Vagina (tissue), 2 donors: ENCODE measurements at regions not wholly inside any gene's neighbourhood (a gene's known extent, or its start where the extent isn't known, plus 50 kb on each side); places are given as distances from the start of the nearest gene placed in this dataset.

Source experiments
- CTCF ChIP-seq, 3 experiments: fragments of 450-650 bp in 2 of 3; fragments of 200-600 bp in 1 of 3; sonication (generic) in 1 of 3; IDR thresholded peaks; one replicate each; pipeline ENCODE4 v1.5.1; 2017 to 2019; ENCODE audit warnings: antibody characterized with exemption in 3 of 3, mild to moderate bottlenecking in 2 of 3, moderate library complexity in 2 of 3
- POLR2A ChIP-seq, 2 donors: fragments of 450-650 bp; IDR thresholded peaks; one replicate each; pipeline ENCODE4 v1.6.1; 2017; ENCODE audit warnings: antibody characterized with exemption in 2 of 2, mild to moderate bottlenecking in 2 of 2, moderate library complexity in 2 of 2
- POLR2AphosphoS5 ChIP-seq, 2 donors: sonication (generic); formaldehyde crosslinking; IDR thresholded peaks; one replicate each; pipeline ENCODE4 v1.9.0; 2017; ENCODE audit warnings: antibody characterized with exemption in 2 of 2, mild to moderate bottlenecking in 2 of 2, low read depth in 1 of 2; ENCODE audit not compliant: insufficient read depth in 1 of 2

- TF ChIP-seq CTCF (IDR thresholded peaks at IDR 0.05): no peak
- no peak for TF ChIP-seq POLR2A (IDR thresholded peaks at IDR 0.05)
- TF ChIP-seq POLR2AphosphoS5 (IDR thresholded peaks at IDR 0.05; ENCODE audit: insufficient read depth in 1 of 2, low read depth in 1 of 2): no peak
Measured at GRCh38 chr4:153987291-153987690, 198.4 kb upstream of the SFRP2 start.
